NCI-H1436 (cell line): ENCODE measurements at regions not wholly inside any gene's neighbourhood (a gene's known extent, or its start where the extent isn't known, plus 50 kb on each side); places are given as distances from the start of the nearest gene placed in this dataset.
A peak's percentile ranks its signal among the peaks of the same experiment; 100 is the strongest.

Experiments
- DNase-seq: peaks from one replicate; lab custom pipeline; 2025; lab: John Stamatoyannopoulos, UW

GRCh38 chr1:14441302-14441741 is 157.2 kb upstream of the KAZN start:
- DNase-seq, result no peak

DNA sequence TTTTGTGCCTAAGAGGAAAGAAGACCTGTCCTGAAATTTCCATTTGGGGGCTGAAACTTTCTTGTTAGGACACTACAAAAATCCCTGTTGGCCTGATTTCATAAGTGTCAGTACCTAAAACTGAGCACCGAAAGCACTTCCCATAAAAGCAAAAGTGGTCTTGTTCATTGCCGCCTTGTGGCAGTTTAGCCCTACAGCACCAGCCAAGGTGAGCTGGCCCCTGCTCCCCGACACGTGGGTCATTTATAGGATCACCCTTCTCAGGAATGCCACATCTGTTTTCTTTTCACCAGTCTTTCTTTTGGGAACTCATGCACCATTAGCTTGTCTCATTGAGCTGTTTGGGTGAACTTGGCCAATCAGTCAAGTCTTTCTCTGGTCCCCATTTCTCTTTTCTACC is 155.8 kb upstream of the KAZN start:
- no peak for DNase-seq

GRCh38 chr1:14443164-14443787 is 155.2 kb upstream of the KAZN start:
- peak; percentile 14 for DNase-seq

DNA sequence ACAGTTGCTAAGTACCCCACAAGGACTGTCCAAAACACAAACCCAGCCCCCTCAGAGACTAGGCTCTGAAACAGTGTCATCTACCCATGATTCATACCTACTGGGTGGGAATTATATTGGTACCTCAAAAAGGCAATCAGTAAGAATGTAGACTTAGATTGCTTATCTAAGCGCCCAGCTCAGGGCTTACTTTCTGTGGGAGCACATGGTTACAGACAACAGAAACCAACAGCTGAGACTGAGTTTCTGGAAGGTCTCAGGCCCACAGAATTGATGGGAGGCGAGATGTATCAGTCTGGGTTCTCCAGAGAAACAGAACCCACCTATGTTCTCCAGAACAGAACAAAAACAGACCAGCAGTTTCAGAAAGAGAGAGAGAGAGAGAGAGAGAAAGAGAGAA is 147.3 kb upstream of the KAZN start:
- no peak for DNase-seq

DNA sequence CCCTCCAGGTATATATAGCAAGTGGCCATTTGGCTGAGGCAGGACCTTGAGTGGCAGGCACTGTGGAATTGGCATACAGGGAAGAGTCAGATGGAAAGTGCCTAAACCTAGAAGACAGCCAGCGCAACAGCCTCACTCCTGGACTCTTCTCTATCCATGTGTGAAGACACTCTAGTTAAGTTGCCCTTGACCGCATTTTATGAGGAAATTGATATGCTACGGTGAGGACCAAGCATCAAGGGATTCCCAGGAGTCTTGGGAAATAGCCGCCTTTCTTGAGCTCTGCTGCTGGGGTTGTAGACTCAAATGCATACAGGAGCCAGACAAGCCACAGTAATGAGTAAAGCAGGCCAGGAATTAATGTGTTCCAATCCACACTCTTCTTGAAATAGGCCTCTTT is 145.9 kb upstream of the KAZN start:
- no peak for DNase-seq

DNA sequence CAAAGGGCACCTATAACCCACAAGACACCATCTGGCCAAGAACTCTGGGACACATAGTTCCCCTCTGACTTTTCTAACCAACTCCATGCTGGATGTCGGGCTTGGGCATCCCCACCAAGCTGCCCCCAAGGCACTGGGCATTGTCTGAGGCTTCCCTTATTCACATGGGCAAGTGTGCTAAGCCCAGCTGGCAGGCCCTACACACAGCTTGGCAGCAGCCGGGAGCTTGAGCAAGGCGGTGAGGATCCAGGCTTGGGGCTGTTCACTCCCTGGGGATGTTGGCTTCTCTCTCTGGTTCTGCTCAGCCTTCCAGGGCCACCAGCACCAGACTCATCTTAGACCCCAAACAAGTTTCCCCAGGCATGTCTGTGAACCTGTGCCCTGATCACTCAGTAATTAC is 138.3 kb upstream of the KAZN start:
- DNase-seq, result no peak

DNA sequence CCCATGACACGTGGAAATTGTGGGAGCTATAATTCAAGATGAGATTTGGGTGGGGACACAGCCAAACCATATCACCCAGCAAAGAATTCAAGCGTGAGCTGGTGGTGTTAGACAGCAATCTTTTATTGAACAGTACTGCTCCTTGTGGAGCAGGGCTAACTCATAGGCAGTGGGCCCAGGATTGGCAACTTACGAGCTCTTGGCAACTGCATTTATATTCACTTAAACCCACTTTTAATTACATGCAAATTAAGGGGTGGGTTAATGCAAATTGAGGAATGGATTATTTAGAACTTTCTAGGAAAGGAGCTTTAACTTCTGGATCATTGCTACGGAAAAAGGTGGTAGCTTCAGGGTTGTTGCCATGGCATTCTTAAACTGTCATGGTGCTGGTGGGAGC is 135.6 kb upstream of the KAZN start:
- DNase-seq, result no peak

- no peak for DNase-seq
Observed at GRCh38 chr1:14466006-14466405, 132.5 kb upstream of the KAZN start.

- no peak for DNase-seq
Observed at GRCh38 chr1:14467112-14467511, 131.4 kb upstream of the KAZN start.

DNA sequence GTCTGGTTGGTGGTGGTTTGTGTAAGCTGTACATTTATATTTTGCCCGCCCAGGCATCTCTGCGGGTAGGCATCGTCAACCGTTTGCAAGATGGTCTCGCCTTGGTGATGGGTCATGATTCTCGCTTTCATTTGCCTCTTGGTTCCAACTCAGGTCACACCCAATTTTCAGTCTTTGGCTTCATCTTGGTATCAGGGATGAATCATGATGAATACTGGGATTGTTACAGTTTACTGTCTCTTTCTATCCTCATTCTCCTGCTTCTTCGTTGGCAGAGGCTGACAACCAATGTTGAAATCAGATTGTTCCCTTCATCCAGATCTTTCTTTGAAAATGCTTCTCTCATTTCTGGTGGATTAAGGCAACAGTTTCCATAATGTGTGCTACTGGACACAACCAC is 129.7 kb upstream of the KAZN start:
- no peak for DNase-seq

DNA sequence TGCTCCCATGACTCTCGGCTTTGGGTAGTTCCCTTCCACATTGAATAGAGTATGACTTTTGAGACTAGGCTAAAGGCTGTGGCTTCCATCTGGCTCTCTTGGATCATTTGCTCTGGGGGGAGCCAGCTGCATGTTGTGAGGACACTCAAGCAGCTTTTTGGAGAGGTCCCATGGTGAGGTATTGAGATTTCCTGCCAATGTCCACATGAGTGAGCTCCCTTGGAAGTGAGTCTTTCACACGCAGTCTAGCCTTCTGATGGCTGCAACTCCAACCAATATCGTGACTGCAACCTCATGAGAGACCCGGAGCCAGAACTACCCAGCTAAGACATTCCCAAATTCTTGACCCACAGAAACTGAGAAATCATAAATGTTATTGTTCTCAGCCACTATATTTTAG is 127.7 kb upstream of the KAZN start:
- no peak for DNase-seq

DNA sequence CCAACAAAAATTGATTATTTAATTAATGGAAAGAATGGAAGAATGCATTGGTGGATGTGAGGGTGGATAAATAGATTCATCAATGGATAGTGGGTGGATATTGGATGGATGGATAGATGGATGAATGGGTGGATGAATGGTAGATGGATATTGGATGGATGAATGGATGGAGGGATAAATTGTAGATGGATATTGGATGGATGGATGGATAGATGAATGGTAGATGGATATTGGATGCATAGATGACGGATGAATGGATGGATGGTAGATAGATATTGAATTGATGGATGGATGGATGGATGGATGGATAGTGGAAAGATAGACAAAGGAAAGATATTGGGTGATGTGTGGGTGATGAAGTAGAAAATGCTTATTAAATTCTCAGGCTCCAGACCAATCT is 123.6 kb upstream of the KAZN start:
- DNase-seq, result no peak

DNA sequence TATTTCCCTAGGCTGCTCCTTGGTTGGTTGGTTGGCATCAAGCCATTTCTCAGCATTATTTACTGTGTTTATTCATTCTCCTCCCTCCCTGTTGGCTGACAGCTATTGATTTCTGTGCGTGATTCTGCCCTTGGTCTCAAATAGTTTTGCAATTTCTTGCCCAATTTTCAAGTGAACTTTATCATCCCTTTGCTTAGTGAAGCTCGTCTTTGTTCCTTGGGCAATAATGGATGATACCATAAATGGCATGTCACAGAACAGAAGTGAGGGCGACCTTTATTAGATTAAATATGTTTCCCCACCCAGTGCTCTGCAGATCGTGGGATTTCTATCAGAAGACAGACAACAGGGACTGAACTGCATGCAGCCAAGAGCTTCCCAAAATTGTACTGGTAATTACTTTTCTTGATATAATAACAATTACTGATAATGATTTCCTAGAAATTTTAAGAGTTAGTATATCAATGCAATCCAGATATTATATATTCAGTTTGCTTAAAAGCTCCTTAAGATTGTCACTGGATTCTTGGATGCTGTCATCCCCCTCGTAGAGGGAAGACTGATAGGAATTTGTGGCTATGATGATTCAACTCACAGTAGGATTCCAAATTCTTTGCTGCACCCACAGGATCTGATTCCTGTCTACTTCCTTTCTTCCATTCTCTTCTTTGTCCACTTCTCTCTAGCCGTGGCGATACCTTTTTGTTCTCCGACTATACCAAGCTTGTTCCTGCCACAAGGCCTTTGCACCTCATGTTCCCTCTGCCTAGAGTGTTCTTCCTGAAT is 122.1 kb upstream of the KAZN start:
- DNase-seq, result no peak

- no peak for DNase-seq
Observed at GRCh38 chr1:14478120-14478519, 120.4 kb upstream of the KAZN start.

GRCh38 chr1:14479865-14480264 is 118.6 kb upstream of the KAZN start:
- no peak for DNase-seq

- no peak for DNase-seq
Observed at GRCh38 chr1:14482784-14483450, 115.6 kb upstream of the KAZN start.

DNA sequence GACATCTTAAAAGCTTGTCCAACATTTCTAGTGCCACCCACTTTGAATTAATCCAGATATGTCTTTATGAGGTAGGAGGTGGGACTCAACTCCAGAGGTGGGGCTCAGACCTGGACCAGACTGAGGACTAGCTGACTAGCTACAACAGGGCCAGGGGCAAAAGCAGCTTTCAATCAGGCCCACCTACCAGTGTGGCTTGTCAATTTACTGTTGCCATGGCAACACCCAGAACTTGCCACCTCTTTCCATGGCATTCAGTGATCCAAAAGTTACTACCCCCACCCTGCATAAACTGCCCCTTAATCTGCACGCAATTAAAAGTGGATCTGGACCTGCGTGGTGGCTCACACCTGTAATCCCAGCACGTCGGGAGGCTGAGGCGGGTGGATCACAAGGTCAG is 113.2 kb upstream of the KAZN start:
- DNase-seq, result no peak

DNA sequence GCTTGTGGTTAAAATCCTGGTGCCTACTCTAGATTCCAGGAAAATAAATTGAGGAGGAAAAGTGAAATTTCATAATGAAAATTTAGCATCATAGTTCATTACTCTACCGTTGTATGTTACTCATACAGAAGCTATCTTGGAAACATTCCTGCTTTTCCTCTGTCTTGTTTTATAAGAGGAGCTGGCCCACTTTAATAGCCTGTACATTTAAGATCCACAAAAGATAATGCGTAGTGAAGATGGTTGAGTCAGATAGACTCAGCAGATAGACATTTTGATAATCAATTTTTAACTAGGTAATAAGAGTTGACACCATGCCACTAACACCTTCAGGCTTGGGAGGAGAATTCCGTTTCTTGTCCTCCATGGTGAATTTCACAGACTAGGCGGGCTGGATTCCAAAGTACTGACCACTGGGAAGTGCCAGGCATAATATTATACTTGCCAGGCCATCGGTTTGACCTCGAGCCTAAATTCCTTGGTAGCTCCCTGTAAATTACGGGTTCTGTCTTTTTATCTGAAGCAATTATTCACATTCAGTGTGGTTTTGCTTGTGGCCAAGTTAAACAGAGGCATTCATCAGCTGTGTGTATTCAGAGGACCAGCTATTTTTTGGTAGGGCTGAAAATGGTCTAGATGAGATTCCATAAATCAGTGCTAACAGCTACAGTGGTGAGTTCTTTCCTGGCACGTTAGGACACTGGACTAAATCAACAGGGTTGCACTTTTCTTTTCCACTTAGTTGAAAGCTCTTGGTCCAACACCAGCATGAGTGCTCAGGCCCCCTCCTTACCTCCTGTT is 111.9 kb upstream of the KAZN start:
- no peak for DNase-seq

GRCh38 chr1:14487671-14488070 is 110.8 kb upstream of the KAZN start:
- DNase-seq, result no peak

GRCh38 chr1:14494911-14495310 is 103.6 kb upstream of the KAZN start:
- no peak for DNase-seq

DNA sequence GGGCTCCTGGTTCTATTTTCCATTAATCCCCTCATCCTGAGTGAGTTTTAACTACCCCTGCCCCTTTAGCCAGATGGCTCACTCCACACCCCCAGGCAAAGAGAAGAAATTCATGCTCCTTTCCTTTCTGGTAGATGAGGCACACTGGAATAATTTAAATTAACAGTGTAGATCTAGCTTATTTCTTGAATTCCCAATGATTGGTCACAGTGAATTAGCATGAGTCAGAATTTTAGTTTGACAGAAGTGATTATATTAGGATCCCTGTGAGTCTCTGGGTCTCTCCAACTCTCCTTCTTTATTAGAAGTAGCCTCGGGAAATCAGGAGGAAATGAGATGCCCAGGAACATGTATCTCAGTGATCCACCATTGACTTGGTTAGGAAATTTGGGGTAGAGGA is 103.1 kb upstream of the KAZN start:
- no peak for DNase-seq

DNA sequence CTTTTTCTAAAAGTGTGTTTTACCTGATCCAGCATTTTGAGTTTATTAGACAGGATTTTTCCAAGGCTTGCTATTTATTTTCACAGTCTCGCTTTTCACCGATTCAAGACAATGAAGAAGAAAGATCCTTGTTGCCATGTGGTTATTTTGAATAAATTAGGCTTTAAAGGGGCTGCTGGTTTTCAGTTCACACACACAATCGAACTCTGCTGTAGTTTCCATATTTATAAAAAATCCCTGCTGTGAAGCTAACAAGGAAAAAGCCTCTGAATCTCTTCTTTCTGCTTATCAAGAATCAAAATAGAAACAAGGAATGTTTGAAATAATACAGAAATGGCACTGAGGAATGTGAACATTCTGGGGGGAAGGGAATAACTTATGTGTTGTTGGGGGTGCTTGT is 102.5 kb upstream of the KAZN start:
- DNase-seq, result no peak

DNA sequence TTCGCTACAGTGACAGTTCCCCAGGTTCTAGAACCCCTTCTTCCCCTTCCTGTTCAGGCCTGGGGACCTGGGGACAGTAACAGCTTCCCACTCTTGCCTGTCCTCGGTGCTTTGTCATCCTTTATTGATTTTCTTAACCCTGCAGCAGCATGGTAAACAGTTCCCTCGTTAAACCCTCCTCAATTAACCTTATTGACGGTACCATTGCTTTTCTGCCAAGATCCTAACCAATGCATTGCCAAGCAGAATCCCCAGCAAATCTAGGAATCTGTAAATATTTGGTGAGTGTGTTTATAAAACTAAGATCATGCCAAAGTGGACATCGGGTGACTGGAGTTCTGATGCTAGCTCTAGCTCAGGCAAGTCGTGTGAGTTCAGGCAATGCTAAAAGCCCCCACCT is 99.6 kb upstream of the KAZN start:
- DNase-seq, result no peak
